ENCODE measurements at regions not wholly inside any gene's neighbourhood (a gene's known extent, or its start where the extent isn't known, plus 50 kb on each side); places are given as distances from the start of the nearest gene placed in this dataset.
A peak's percentile ranks its signal among the peaks of the same experiment; 100 is the strongest.

- DNase-seq = peak in 1 of 2 experiments; percentile 54
These were observed 323.1 kb downstream of the TFEC start for GRCh38 chr7:115707258-115708012.

GRCh38 chr7:115704884-115705283 is 325.7 kb downstream of the TFEC start:
- DNase-seq = no peak

GRCh38 chr7:115701141-115701540 is 329.4 kb downstream of the TFEC start:
- no peak for DNase-seq

GRCh38 chr7:115694424-115694823 is 336.1 kb downstream of the TFEC start:
- no peak for DNase-seq

- no peak for DNase-seq
These were observed 336.8 kb downstream of the TFEC start for GRCh38 chr7:115693779-115694178.

- DNase-seq = no peak
These were observed 340.6 kb downstream of the TFEC start for GRCh38 chr7:115689941-115690340.

GRCh38 chr7:115683093-115683492 is 347.5 kb downstream of the TFEC start:
- no peak for DNase-seq

GRCh38 chr7:115682507-115682906 is 348.1 kb downstream of the TFEC start:
- no peak for DNase-seq

GRCh38 chr7:115680921-115681320 is 349.6 kb downstream of the TFEC start:
- no peak for DNase-seq

- no peak for DNase-seq
These were observed 350.6 kb downstream of the TFEC start for GRCh38 chr7:115679976-115680375.

- no peak for DNase-seq
These were observed 351.1 kb downstream of the TFEC start for GRCh38 chr7:115679423-115679822.

- DNase-seq = no peak
These were observed 352.2 kb downstream of the TFEC start for GRCh38 chr7:115678086-115678982.

- DNase-seq = no peak
These were observed 353.9 kb downstream of the TFEC start for GRCh38 chr7:115676707-115677106.

GRCh38 chr7:115676080-115676479 is 354.5 kb downstream of the TFEC start:
- DNase-seq = no peak

GRCh38 chr7:115674467-115675024 is 356.0 kb downstream of the TFEC start:
- no peak for DNase-seq

GRCh38 chr7:115672024-115672423 is 358.5 kb downstream of the TFEC start:
- no peak for DNase-seq

- no peak for DNase-seq
These were observed 367.9 kb downstream of the TFEC start for GRCh38 chr7:115662676-115663075.

- DNase-seq = no peak
These were observed 368.4 kb downstream of the TFEC start for GRCh38 chr7:115662120-115662519.

- no peak for DNase-seq
These were observed 372.3 kb downstream of the TFEC start for GRCh38 chr7:115658223-115658622.

GRCh38 chr7:115654384-115655214 is 376.0 kb downstream of the TFEC start:
- no peak for DNase-seq

- DNase-seq = no peak
These were observed 381.1 kb downstream of the TFEC start for GRCh38 chr7:115649429-115649828.

- DNase-seq = no peak
These were observed 382.9 kb downstream of the TFEC start for GRCh38 chr7:115647712-115648111.

- DNase-seq = no peak
These were observed 388.4 kb downstream of the TFEC start for GRCh38 chr7:115642194-115642593.

Measured in NCI-H1930 (cell line).